ENCODE measurements at regions not wholly inside any gene's neighbourhood (a gene's known extent, or its start where the extent isn't known, plus 50 kb on each side); places are given as distances from the start of the nearest gene placed in this dataset.

GRCh38 chr18:39366656-39367055 is 1801.1 kb upstream of the CELF4 start:
- no peak for TF ChIP-seq ZNF274 (IDR thresholded peaks at IDR 0.05; ENCODE audit: low read depth, low read length)
- no peak for TF ChIP-seq YY1 (IDR thresholded peaks at IDR 0.05; ENCODE audit: insufficient read depth, insufficient read length)
- no peak for TF ChIP-seq SUZ12 (IDR thresholded peaks at IDR 0.05; ENCODE audit: extremely low read depth, insufficient read depth, insufficient read length)

All from NT2/D1 (cell line).